H1 (cell line): ENCODE measurements at regions not wholly inside any gene's neighbourhood (a gene's known extent, or its start where the extent isn't known, plus 50 kb on each side); places are given as distances from the start of the nearest gene placed in this dataset.

Source experiments
- CTCF ChIA-PET: fragments of 300-600 bp; sonication (Branson Sonifier 250); formaldehyde crosslinking; loops from one replicate; lab custom pipeline; 2021; ENCODE audit not compliant: partially characterized antibody; lab: Charles Lee
- POLR2A ChIA-PET: fragments of 300-600 bp; sonication (Branson Sonifier 250); formaldehyde crosslinking; loops from one replicate; lab custom pipeline; 2021; ENCODE audit warnings: inconsistent platforms; ENCODE audit not compliant: partially characterized antibody; lab: Charles Lee
- DNase-seq, 2 experiments: peaks; one replicate each; pipeline versions ENCODE4 v3.0.0 to v3.0.0-alpha.2; 2010 to 2022; ENCODE audit warnings: low spot score in 2 of 2, low read depth in 1 of 2, mixed read lengths in 1 of 2
- FAIRE-seq: peaks from 2 replicates; lab custom pipeline; 2011; peaks lifted over from hg19 to GRCh38; lab: Jason Lieb, UNC
- H2AFZ ChIP-seq: 2 replicates; pipeline ENCODE4 v1.8.1; 2012; ENCODE audit warnings: low read length, inconsistent platforms
- H2AK5ac ChIP-seq: 2 replicates; pipeline ENCODE4 v1.6.1; 2013; ENCODE audit warnings: low read depth, low read length
- H2BK120ac ChIP-seq: replicated peaks from 2 replicates; pipeline ENCODE3; 2013; ENCODE audit warnings: low read depth, low read length, inconsistent platforms
- H2BK12ac ChIP-seq: 2 replicates; pipeline ENCODE4 v1.6.1; 2013; ENCODE audit warnings: low read depth, low read length
- H2BK15ac ChIP-seq: 2 replicates; pipeline ENCODE4 v1.6.1; 2013; ENCODE audit warnings: low read length
- H2BK20ac ChIP-seq: 2 replicates; pipeline ENCODE4 v1.6.1; 2013; ENCODE audit warnings: low read length
- H2BK5ac ChIP-seq: 2 replicates; pipeline ENCODE4 v1.6.1; 2013; ENCODE audit warnings: low read depth, low read length
- H3K14ac ChIP-seq: 2 replicates; pipeline ENCODE4 v1.6.1; 2013; ENCODE audit warnings: inconsistent platforms; ENCODE audit not compliant: insufficient read length
- H3K18ac ChIP-seq: 2 replicates; pipeline ENCODE4 v1.6.1; 2013; ENCODE audit warnings: low read length; ENCODE audit errors: extremely low read depth
- H3K23ac ChIP-seq: 2 replicates; pipeline ENCODE4 v1.6.1; 2013; ENCODE audit warnings: inconsistent platforms; ENCODE audit not compliant: insufficient read length
- H3K23me2 ChIP-seq: 2 replicates; pipeline ENCODE4 v1.6.1; 2013; ENCODE audit warnings: low read depth, low read length
- H3K27ac ChIP-seq: 2 replicates; pipeline ENCODE4 v1.6.1; 2011; ENCODE audit warnings: low read depth, low read length, inconsistent platforms
- H3K27me3 ChIP-seq, 4 experiments: replicated peaks in 1 of 4; 1 replicate in 1 of 4; 2 replicates in 3 of 4; pipeline versions ENCODE4 v1.6.1 to v1.8.1; 2011 to 2013; ENCODE audit warnings: low read length in 3 of 4, mild to moderate bottlenecking in 3 of 4, inconsistent platforms in 2 of 4, mixed read lengths in 2 of 4, moderate library complexity in 1 of 4; ENCODE audit not compliant: control insufficient read depth in 3 of 4, insufficient read depth in 3 of 4; ENCODE audit errors: extremely low read depth in 1 of 4
- H3K36me3 ChIP-seq, 4 experiments: 2 replicates each; pipeline versions ENCODE4 v1.6.1 to v1.8.1; 2011 to 2013; ENCODE audit warnings: mild to moderate bottlenecking in 4 of 4, low read length in 3 of 4, moderate library complexity in 2 of 4, control low read depth in 1 of 4, inconsistent platforms in 1 of 4; ENCODE audit not compliant: insufficient read depth in 4 of 4, control insufficient read depth in 2 of 4
- H3K4ac ChIP-seq: replicated peaks from 2 replicates; pipeline ENCODE3; 2013; ENCODE audit warnings: low read length, low read depth, mixed read lengths, inconsistent platforms; ENCODE audit not compliant: insufficient read length
- H3K4me1 ChIP-seq, 4 experiments: replicated peaks in 1 of 4; 1 replicate in 1 of 4; 2 replicates in 3 of 4; pipeline versions ENCODE4 v1.6.1 to v1.8.1; 2011 to 2013; ENCODE audit warnings: low read length in 3 of 4, inconsistent platforms in 2 of 4, mixed read lengths in 1 of 4; ENCODE audit not compliant: insufficient read depth in 4 of 4, control insufficient read depth in 3 of 4
- H3K4me2 ChIP-seq, 2 experiments: 2 replicates each; pipeline versions ENCODE4 v1.6.1 to v1.8.1; 2011 to 2013; ENCODE audit warnings: low read depth in 2 of 2, low read length in 2 of 2, control low read depth in 1 of 2, inconsistent platforms in 1 of 2, mild to moderate bottlenecking in 1 of 2; ENCODE audit not compliant: insufficient read depth in 1 of 2
- H3K4me3 ChIP-seq, 4 experiments: fragments of 200-600, 300-600 bp in 1 of 4; sonication (generic), shearing (Covaris generic), sonication (Bioruptor Twin) in 1 of 4; 2 replicates each; pipeline versions ENCODE4 v1.5.1 to v1.8.1; 2011 to 2016; ENCODE audit warnings: low read length in 4 of 4, low read depth in 3 of 4, control low read depth in 2 of 4, inconsistent platforms in 2 of 4, mild to moderate bottlenecking in 2 of 4, mixed read lengths in 1 of 4, moderate library complexity in 1 of 4; ENCODE audit not compliant: insufficient read depth in 2 of 4; ENCODE audit errors: extremely low read depth in 1 of 4
- H3K56ac ChIP-seq: replicated peaks from 2 replicates; pipeline ENCODE3; 2013; ENCODE audit warnings: low read depth, mild to moderate bottlenecking, mixed read lengths, low read length, inconsistent platforms; ENCODE audit not compliant: insufficient read length
- H3K79me1 ChIP-seq: 2 replicates; pipeline ENCODE4 v1.6.1; 2013; ENCODE audit warnings: low read depth, low read length, control low read depth
- H3K79me2 ChIP-seq, 2 experiments: 2 replicates each; pipeline versions ENCODE4 v1.6.1 to v1.8.1; 2012 to 2013; ENCODE audit warnings: low read length in 2 of 2, mild to moderate bottlenecking in 2 of 2, inconsistent platforms in 1 of 2; ENCODE audit not compliant: insufficient read depth in 2 of 2, control insufficient read depth in 1 of 2
- H3K9ac ChIP-seq, 4 experiments: replicated peaks in 1 of 4; 1 replicate in 1 of 4; 2 replicates in 3 of 4; pipeline versions ENCODE4 v1.6.1 to v1.8.1; 2011 to 2013; ENCODE audit warnings: low read depth in 3 of 4, low read length in 3 of 4, control low read depth in 2 of 4, mild to moderate bottlenecking in 2 of 4, moderate library complexity in 2 of 4, inconsistent platforms in 1 of 4; ENCODE audit errors: extremely low read depth in 1 of 4
- H3K9me3 ChIP-seq, 2 experiments: 2 replicates each; pipeline versions ENCODE4 v1.6.1 to v1.8.1; 2012 to 2013; ENCODE audit warnings: mild to moderate bottlenecking in 2 of 2, moderate library complexity in 2 of 2, control low read depth in 1 of 2, inconsistent platforms in 1 of 2, low read depth in 1 of 2, low read length in 1 of 2, mixed read lengths in 1 of 2; ENCODE audit not compliant: insufficient read depth in 2 of 2
- H4K20me1 ChIP-seq, 2 experiments: replicated peaks in 1 of 2; 2 replicates each; pipeline versions ENCODE3 to v1.8.1; 2011 to 2013; ENCODE audit warnings: inconsistent platforms in 2 of 2, low read length in 2 of 2, mild to moderate bottlenecking in 1 of 2; ENCODE audit not compliant: insufficient read depth in 2 of 2, control insufficient read depth in 1 of 2
- H4K5ac ChIP-seq: 2 replicates; pipeline ENCODE4 v1.6.1; 2013; ENCODE audit warnings: low read length, low read depth, mixed read lengths, inconsistent platforms; ENCODE audit not compliant: insufficient read length
- H4K8ac ChIP-seq: 2 replicates; pipeline ENCODE4 v1.8.0; 2013; ENCODE audit warnings: mild to moderate bottlenecking, moderate library complexity, low read length, inconsistent platforms; ENCODE audit not compliant: insufficient read depth; ENCODE audit errors: extremely low read depth
- H4K91ac ChIP-seq: replicated peaks from 2 replicates; pipeline ENCODE3; 2013; ENCODE audit warnings: low read length, mixed read lengths, inconsistent platforms; ENCODE audit not compliant: insufficient read length
- BACH1 ChIP-seq: IDR thresholded peaks from 2 replicates; pipeline ENCODE4 v1.6.1; 2012; ENCODE audit warnings: low read length, improper control_type of control experiment
- JUN ChIP-seq: IDR thresholded peaks from 2 replicates; pipeline ENCODE4 v1.6.1; 2011; ENCODE audit warnings: low read depth, mild to moderate bottlenecking, improper control_type of control experiment, low read length
- TAF1 ChIP-seq: IDR thresholded peaks from 2 replicates; pipeline ENCODE4 v1.6.1; 2011; ENCODE audit warnings: mild to moderate bottlenecking, low read depth, low read length
- WGBS, 2 experiments: shearing (Covaris generic) in 1 of 2; methylation state at CpG; one replicate each; pipeline versions ENCODE4 v1.1.6 to v1.1.7; 2013 to 2015; ENCODE audit warnings: low lambda C conversion rate in 2 of 2, mixed read lengths in 2 of 2, inconsistent platforms in 1 of 2, low coverage in 1 of 2, missing lambda C conversion rate in 1 of 2; ENCODE audit not compliant: insufficient replicate concordance in 2 of 2, insufficient coverage in 1 of 2, insufficient read length in 1 of 2; ENCODE audit errors: extremely low coverage in 1 of 2, missing lambda C conversion rate in 1 of 2; 5-methylcytosine and 5-hydroxymethylcytosine counted together

GRCh38 chr11:128181984-128182383 lies 405.4 kb downstream of the ETS1 start:
- no peak overlapping the region for H2AFZ ChIP-seq
- no peak overlapping the region for H2BK12ac ChIP-seq
- no peak overlapping the region for H3K14ac ChIP-seq
- WGBS, 2 experiments, result 91% methylated on average over 5 of the region's 5 CpGs; no CpG with 5 or more reads in 1 of the 2 experiments
- no peaks in the 10 kb centered on the region for H3K79me1 ChIP-seq
- no peak overlapping the region for H3K4ac ChIP-seq
- H2BK15ac ChIP-seq, result no peak overlapping the region
- H3K9ac ChIP-seq, result no peak overlapping the region
- DNase-seq, result no peak
- no peaks in the 10 kb centered on the region for H3K79me2 ChIP-seq
- no peak overlapping the region for H4K91ac ChIP-seq
- H4K8ac ChIP-seq, result no peak overlapping the region
- no peak overlapping the region for H2BK5ac ChIP-seq
- no peak overlapping the region for H3K4me2 ChIP-seq
- H2BK20ac ChIP-seq, result no peak overlapping the region
- no peak for FAIRE-seq
- H3K27me3 ChIP-seq, result no peaks in the 10 kb centered on the region
- H3K23me2 ChIP-seq, result no peaks in the 10 kb centered on the region
- H2BK120ac ChIP-seq, result no peak overlapping the region
- H3K27ac ChIP-seq, result no peak overlapping the region
- no peak overlapping the region for H3K56ac ChIP-seq
- no peak overlapping the region for H3K4me3 ChIP-seq
- H3K4me1 ChIP-seq, result no peaks in the 10 kb centered on the region
- POLR2A ChIA-PET, result no interaction called here
- no peak overlapping the region for H3K23ac ChIP-seq
- no peaks in the 10 kb centered on the region for H4K20me1 ChIP-seq
- CTCF ChIA-PET, result interaction anchor here (0.6 to 3.3 kb wide), 11 partner anchors 8 to 589 kb away, joined by 3 to 14 read pairs (median 4); no protein-coding TSS in a partner anchor
- H2AK5ac ChIP-seq, result no peak overlapping the region
- no peak for TF ChIP-seq TAF1
- TF ChIP-seq JUN, result no peak
- no peak for TF ChIP-seq BACH1
- peaks cover 7% of the 10 kb centered on the region in 2 experiments; a peak in 3 of 4 replicates for H3K9me3 ChIP-seq
- H3K18ac ChIP-seq, result no peak overlapping the region
- no peak overlapping the region for H4K5ac ChIP-seq
- no peaks in the 10 kb centered on the region for H3K36me3 ChIP-seq
